Muscle layer of colon (tissue), 2 donors: ENCODE measurements at regions not wholly inside any gene's neighbourhood (a gene's known extent, or its start where the extent isn't known, plus 50 kb on each side); places are given as distances from the start of the nearest gene placed in this dataset.

Experiments used
- H3K27ac ChIP-seq: one replicate; pipeline ENCODE4 v1.7.0; 2013; ENCODE audit warnings: low read depth, mild to moderate bottlenecking, low read length, moderate library complexity
- H3K27me3 ChIP-seq, 2 donors: one replicate each; pipeline ENCODE4 v1.7.0; 2013; ENCODE audit warnings: low read length in 2 of 2, mild to moderate bottlenecking in 2 of 2; ENCODE audit not compliant: insufficient read depth in 2 of 2, control insufficient read depth in 1 of 2
- H3K36me3 ChIP-seq: one replicate; pipeline ENCODE4 v1.7.0; 2013; ENCODE audit warnings: mild to moderate bottlenecking, low read length; ENCODE audit not compliant: insufficient read depth
- H3K4me1 ChIP-seq: one replicate; pipeline ENCODE4 v1.7.0; 2013; ENCODE audit warnings: mild to moderate bottlenecking, low read length; ENCODE audit not compliant: insufficient read depth
- H3K4me3 ChIP-seq, 2 donors: one replicate each; pipeline ENCODE4 v1.7.0; 2013; ENCODE audit warnings: low read length in 2 of 2, low read depth in 1 of 2, mild to moderate bottlenecking in 1 of 2, moderate library complexity in 1 of 2
- H3K9ac ChIP-seq: one replicate; pipeline ENCODE4 v1.7.0; 2013; ENCODE audit warnings: low read length
- H3K9me3 ChIP-seq: one replicate; pipeline ENCODE4 v1.7.0; 2013; ENCODE audit warnings: mild to moderate bottlenecking, low read length
- donor health status: abdominal sarcoma.
- donor health status: Adenocarcinoma of cecum.

DNA sequence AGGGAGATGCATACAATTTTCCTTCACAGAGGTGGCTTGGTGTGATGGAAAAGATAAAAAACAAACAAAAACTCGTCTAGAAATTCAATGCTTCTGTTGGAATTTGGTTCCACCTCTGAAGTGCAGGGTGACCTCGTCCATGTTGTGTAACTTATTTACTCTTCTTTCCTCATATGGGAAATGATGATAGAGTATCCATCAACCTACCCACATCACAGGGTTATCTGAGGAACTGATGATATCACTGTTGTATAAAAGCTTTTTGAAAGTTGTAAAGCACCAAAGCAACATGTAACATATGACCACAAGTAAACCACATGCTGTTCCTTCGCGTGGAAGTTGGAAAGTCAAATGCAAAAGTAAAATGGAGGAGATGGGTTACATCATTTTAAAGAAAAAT lies 212.0 kb upstream of the SGK1 start:
- Histone ChIP-seq H3K4me3 (no peak overlapping the region), H3K9me3 (no peaks in the 10 kb centered on the region), H3K9ac (no peak overlapping the region), H3K27me3 (no peaks in the 10 kb centered on the region), H3K4me1 (no peaks in the 10 kb centered on the region), H3K27ac (no peak overlapping the region), H3K36me3 (no peaks in the 10 kb centered on the region)

DNA sequence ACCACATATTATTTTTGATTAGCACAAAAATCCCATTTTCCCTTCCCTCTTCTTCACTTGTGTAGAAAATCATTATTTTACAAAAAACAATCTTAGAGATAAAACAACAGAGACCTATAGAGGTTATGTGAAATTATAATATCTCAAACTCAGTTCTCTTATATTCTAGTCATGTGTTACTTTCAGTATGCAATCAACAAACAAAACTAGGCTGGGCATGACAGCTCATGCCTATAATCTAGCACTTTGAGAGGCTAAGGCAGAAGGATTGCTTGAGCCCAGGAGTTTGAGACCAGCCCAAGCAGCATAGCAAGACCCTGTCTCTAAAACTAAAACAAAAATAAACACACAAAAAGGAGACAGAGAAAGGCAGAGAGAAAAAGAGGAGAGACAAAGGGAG lies 211.4 kb upstream of the SGK1 start:
- H3K4me1 ChIP-seq = no peaks in the 10 kb centered on the region
- no peaks in the 10 kb centered on the region for H3K9me3 ChIP-seq
- no peaks in the 10 kb centered on the region for H3K36me3 ChIP-seq
- no peak overlapping the region for H3K27ac ChIP-seq
- H3K27me3 ChIP-seq = no peaks in the 10 kb centered on the region
- no peak overlapping the region for H3K4me3 ChIP-seq
- no peak overlapping the region for H3K9ac ChIP-seq

DNA sequence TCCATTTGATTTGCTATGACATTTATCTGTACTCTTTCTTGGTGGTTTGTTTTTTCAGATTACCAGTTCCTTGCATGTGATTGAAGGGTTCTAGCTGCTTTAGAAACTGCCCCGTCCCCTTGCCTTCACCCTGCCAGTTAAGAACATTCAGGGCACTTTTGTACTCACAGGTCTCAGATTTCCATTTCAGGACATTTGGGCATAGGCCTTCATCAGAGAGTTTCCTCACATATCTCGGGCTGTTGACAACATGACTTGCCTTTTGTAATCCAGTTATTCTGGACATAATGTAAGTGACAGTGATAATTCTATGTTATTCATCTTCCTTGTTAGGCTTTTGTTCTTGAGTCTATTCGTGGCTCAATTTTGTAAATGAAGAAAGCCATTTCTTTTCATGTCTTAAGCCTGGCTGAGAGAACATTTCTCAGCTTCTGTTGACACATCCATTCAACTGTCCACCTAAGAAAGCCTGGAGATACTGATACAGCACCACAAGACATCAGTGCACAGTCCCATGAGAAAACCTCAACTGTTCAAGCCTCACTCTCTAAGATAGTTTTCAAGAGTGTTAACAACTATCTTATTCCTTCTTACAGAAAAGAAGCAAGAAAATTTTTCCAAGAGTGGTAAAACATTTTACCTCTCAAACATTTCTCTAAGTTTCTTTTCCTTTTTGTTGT lies 209.3 kb upstream of the SGK1 start:
- Histone ChIP-seq H3K4me3 (no peak overlapping the region), H3K9ac (no peak overlapping the region), H3K36me3 (no peaks in the 10 kb centered on the region), H3K4me1 (no peaks in the 10 kb centered on the region), H3K27me3 (no peaks in the 10 kb centered on the region), H3K27ac (no peak overlapping the region), H3K9me3 (no peaks in the 10 kb centered on the region)

DNA sequence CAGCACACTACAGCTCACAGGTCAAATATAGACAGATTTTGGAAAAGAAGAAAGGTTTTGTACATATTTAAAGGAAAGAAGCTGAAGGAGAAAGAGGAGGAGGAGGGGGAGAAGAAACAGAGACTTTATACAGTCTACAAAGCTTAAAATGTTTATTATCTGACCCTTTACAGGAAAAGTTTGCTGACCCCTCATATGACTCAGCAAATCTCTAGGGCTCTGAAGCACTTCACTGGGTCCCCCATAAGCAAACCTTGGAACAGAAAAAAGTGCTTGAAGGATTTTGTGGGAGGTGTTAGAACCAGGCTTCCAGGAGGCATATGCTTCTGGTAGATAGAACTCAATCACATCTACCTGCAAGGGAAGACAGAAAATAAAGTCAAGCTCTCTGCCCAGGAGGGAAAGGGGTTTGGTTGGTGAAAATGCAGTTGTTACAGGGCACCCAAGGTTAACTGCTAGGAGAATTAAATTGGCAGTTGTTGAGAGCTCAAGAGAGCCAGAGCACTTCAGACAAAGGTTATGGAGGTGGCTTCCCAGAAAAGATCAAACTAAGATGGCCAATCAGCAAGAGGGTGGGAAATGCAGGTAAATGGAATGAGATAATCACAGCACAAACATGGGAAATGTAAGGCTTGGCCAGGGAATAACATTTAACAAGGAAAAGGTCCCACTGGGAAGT lies 207.4 kb upstream of the SGK1 start:
- Histone ChIP-seq H3K36me3 (no peaks in the 10 kb centered on the region), H3K27me3 (no peaks in the 10 kb centered on the region), H3K4me1 (no peaks in the 10 kb centered on the region), H3K9ac (no peak overlapping the region), H3K9me3 (no peaks in the 10 kb centered on the region), H3K4me3 (no peak overlapping the region), H3K27ac (no peak overlapping the region)

DNA sequence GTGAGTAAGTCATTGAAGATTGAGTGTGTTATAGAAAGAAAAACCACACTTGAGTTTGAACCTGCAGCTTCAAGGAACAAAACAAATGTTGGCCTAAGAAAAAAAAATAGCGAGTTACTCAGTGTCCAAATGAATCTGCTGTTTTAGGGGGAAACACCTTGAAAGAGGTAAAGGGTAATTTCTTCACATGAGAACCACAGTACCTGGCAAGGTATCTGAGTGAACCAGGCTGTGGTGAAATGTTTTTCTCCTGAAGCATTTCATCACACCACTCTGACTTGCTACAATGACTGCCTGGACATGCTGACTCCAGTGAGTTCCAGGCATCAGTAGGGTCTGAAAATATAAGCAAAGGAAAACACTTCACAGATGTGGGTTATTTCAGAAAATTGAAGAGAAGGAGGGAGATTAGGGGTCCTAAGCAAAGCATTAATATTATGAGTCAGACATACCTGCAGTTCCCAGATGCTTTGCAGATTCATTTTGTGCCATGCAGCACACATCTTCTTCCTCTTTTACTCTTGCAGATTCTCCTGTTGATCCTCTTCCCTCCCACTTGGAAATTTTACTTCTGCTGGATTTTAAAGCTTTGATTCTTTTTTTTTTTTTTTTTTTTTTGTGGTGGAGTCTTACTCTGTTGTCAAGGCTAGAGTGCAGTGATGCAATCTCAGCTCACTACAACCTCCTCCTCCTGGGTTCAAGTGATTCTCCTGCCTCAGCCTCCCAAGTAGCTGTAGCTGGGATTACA lies 206.2 kb upstream of the SGK1 start:
- Histone ChIP-seq H3K9ac (no peak overlapping the region), H3K4me1 (no peaks in the 10 kb centered on the region), H3K36me3 (no peaks in the 10 kb centered on the region), H3K9me3 (no peaks in the 10 kb centered on the region), H3K27me3 (no peaks in the 10 kb centered on the region), H3K27ac (no peak overlapping the region), H3K4me3 (no peak overlapping the region)

DNA sequence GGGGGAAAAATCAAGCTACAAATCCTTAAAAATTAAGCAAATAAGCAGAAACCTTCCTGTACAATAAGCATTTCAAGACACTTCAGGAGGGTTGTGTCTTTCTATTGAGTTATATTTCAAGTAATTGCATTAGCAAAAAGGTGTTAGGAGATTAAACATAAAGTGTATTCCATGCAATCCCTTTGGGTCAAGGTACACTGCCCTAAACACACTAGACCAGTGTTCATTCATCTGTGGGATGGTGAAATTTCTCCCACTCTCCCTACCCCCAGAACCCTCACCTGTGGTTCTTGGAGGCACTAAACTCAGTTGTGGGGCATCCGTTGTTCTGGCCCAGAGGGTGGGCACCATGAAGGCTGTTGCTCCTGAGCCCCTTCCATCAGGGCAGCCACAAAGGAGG lies 205.1 kb upstream of the SGK1 start:
- H3K27me3 ChIP-seq = no peaks in the 10 kb centered on the region
- no peaks in the 10 kb centered on the region for H3K36me3 ChIP-seq
- no peak overlapping the region for H3K4me3 ChIP-seq
- H3K4me1 ChIP-seq = no peaks in the 10 kb centered on the region
- no peak overlapping the region for H3K27ac ChIP-seq
- H3K9me3 ChIP-seq = no peaks in the 10 kb centered on the region
- H3K9ac ChIP-seq = no peak overlapping the region

DNA sequence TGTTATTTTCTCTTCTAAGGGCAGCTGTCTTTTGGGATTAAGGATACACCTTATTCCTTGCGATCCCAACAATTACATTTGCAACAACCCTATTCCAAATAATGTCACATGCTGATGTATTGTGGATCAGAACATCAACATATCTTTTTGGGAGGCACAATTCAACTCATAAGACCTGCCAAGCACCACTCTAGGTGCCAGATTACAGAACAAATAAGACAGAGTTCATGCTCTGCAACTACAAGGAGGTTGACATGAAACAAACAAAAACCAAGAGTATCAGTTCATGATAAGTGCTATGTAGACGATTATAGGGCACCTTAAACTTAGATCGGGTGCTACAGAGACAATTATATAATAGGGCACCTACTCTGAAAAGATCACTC lies 203.2 kb upstream of the SGK1 start:
- Histone ChIP-seq H3K9ac (no peak overlapping the region), H3K27ac (no peak overlapping the region)

DNA sequence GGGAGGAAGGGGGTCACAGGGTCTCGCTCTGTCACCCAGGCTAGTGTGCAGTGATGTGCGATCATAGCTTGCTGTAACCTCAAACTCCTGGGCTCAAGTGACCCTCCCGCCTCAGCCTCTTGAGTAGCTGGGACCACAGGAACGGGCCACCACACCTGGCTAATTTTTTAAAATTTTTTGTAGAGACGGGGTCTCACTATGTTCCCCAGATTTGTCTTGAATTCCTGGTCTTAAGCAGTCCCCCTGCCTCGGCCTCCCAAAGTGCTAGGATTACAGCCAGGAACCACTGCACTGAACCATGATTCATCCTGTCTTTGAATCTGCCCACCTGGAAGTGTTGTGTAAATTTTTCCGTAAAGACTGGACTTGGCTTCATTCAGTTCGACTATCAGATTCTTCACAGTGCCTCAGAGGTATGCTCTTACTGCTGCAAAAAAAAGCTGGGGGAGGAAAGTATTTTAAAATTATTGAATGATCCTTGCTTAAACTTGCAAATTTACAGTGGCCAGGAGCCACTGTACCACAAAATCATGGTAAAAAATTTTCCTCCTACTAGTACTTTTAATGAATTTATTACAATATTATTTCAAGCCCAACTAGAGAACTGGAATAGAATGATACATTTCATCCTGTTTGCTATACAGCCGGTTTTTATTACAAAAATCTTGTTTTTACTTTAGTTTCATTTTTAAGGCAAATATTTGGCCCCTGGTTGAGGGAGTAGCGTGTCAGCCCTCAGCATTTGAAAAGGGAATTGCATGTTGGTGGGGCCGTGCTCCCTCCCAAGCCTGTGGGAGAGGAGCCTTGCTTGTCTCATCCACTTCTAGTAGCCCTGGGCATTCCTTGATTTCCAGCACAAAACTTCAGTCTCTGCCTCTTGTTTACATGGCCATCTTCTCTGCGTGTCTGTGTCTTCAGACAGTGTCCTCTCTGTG lies 202.5 kb upstream of the SGK1 start:
- Histone ChIP-seq H3K4me3 (no peak overlapping the region), H3K9ac (no peak overlapping the region), H3K27me3 (no peaks in the 10 kb centered on the region), H3K9me3 (no peaks in the 10 kb centered on the region), H3K36me3 (no peaks in the 10 kb centered on the region), H3K27ac (no peak overlapping the region), H3K4me1 (peaks cover 11% of the 10 kb centered on the region)

More for the DNA sequence above, 203.2 kb upstream of the SGK1 start:
- Histone ChIP-seq H3K27me3 (no peaks in the 10 kb centered on the region), H3K4me1 (peaks cover 11% of the 10 kb centered on the region), H3K4me3 (no peak overlapping the region), H3K36me3 (no peaks in the 10 kb centered on the region), H3K9me3 (no peaks in the 10 kb centered on the region)

DNA sequence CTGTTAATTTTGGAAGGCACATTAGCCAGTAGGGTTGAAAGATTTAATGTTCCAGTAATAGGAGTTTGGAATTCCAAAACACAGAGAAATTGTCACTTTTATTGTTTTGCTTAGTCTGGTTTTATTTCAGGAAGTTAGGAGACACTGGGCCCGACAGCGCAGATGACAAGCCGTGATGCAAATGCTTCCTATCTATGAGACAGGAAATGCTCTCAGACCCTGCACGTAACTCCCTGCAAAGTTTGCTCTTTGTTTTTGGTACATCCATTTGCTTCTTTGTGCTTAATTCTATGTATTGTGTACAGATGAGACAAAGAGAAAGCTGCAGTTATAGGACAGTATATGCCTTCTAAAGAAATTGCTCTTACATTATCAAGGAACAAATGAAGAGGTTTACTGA lies 201.6 kb upstream of the SGK1 start:
- Histone ChIP-seq H3K27me3 (no peaks in the 10 kb centered on the region), H3K9ac (no peak overlapping the region), H3K9me3 (no peaks in the 10 kb centered on the region), H3K4me3 (no peak overlapping the region), H3K36me3 (no peaks in the 10 kb centered on the region), H3K27ac (no peak overlapping the region), H3K4me1 (peaks cover 11% of the 10 kb centered on the region)

DNA sequence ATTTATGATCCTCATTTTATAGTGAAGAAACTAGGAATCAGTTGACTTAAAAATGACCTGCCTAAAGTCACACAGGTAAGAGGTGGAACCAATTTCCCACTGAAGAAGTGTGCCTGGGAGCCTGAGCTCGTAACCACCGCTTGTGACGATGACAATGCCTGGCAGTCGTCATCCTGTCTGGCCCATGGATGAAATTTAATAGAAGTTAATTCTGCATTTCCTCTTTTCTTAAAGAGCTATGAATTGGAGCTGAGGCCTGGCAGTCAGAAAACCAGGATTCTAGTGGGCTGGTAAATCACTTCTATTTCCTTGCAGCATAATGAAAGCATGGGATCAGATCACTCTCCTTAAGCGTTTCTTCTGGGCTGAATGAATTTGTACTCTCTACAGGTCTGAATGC lies 200.0 kb upstream of the SGK1 start:
- no peaks in the 10 kb centered on the region for H3K36me3 ChIP-seq
- H3K9me3 ChIP-seq = no peaks in the 10 kb centered on the region
- no peak overlapping the region for H3K27ac ChIP-seq
- H3K27me3 ChIP-seq = no peaks in the 10 kb centered on the region
- H3K4me3 ChIP-seq = no peak overlapping the region
- peaks cover 11% of the 10 kb centered on the region for H3K4me1 ChIP-seq
- no peak overlapping the region for H3K9ac ChIP-seq

DNA sequence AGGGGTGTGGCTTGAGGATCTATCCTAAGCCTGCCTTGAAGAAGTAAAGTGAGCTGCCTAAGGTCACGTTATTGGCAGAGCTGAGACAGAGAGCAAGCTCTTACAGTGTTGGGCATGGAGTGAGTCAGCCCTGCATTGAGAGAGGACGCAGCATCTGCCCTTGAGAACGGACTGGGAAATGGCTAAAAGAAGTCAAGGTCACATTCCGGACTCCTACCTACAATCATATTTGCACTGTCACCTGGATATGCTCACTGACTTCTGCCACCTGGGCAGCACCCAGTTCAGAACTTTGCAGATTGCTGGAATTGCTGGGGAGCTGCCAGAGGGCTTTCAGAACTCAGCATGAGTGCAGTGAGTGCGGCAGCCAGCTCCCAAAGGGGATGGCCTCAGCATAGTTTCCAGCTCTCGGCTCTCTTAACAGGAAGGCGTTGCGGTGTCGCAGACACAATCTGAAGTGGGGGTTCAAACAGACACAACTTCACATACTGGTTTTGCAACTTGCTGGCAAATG lies 199.3 kb upstream of the SGK1 start:
- Histone ChIP-seq H3K4me1 (peaks cover 11% of the 10 kb centered on the region), H3K9ac (no peak overlapping the region), H3K9me3 (no peaks in the 10 kb centered on the region), H3K36me3 (no peaks in the 10 kb centered on the region), H3K4me3 (peak overlapping the region in 1 of 2 donors; percentile 38), H3K27me3 (no peaks in the 10 kb centered on the region), H3K27ac (no peak overlapping the region)
